GM19238 (cell line): ENCODE measurements at regions not wholly inside any gene's neighbourhood (a gene's known extent, or its start where the extent isn't known, plus 50 kb on each side); places are given as distances from the start of the nearest gene placed in this dataset.

Experiments used
- DNase-seq: peaks from one replicate; pipeline ENCODE4 v3.0.0; 2011; ENCODE audit warnings: low spot score; ENCODE audit not compliant: insufficient read length

- DNase-seq = no peak
Observed at GRCh38 chr9:71589612-71590011, 178.7 kb downstream of the CEMIP2 start.

GRCh38 chr9:71587576-71588362, 180.5 kb downstream of the CEMIP2 start:
- no peak for DNase-seq

GRCh38 chr9:71583792-71584191, 184.5 kb downstream of the CEMIP2 start:
- no peak for DNase-seq

- no peak for DNase-seq
Observed at GRCh38 chr9:71582347-71582746, 186.0 kb downstream of the CEMIP2 start.

GRCh38 chr9:71581101-71581500, 187.2 kb downstream of the CEMIP2 start:
- no peak for DNase-seq

- DNase-seq = no peak
Observed at GRCh38 chr9:71571186-71571585, 197.1 kb downstream of the CEMIP2 start.

GRCh38 chr9:71567890-71568289, 200.4 kb downstream of the CEMIP2 start:
- DNase-seq = no peak

- no peak for DNase-seq
Observed at GRCh38 chr9:71562140-71562539, 206.2 kb downstream of the CEMIP2 start.

- DNase-seq = no peak
Observed at GRCh38 chr9:71557310-71557709, 211.0 kb downstream of the CEMIP2 start.

- no peak for DNase-seq
Observed at GRCh38 chr9:71552480-71552879, 215.8 kb downstream of the CEMIP2 start.

GRCh38 chr9:71549023-71549422, 219.3 kb downstream of the CEMIP2 start:
- peak; percentile 4 for DNase-seq

- DNase-seq = no peak
Observed at GRCh38 chr9:71544464-71544863, 223.8 kb downstream of the CEMIP2 start.

GRCh38 chr9:71541436-71541835, 226.9 kb downstream of the CEMIP2 start:
- DNase-seq = no peak

- DNase-seq = no peak
Observed at GRCh38 chr9:71524996-71525580, 243.2 kb downstream of the CEMIP2 start.

GRCh38 chr9:71524516-71524915, 243.8 kb downstream of the CEMIP2 start:
- DNase-seq = no peak

GRCh38 chr9:71521132-71521531, 247.2 kb downstream of the CEMIP2 start:
- DNase-seq = no peak

- DNase-seq = no peak
Observed at GRCh38 chr9:71519098-71519696, 249.1 kb downstream of the CEMIP2 start.

- DNase-seq = no peak
Observed at GRCh38 chr9:71518045-71518827, 250.1 kb downstream of the CEMIP2 start.

- no peak for DNase-seq
Observed at GRCh38 chr9:71515626-71516025, 252.7 kb downstream of the CEMIP2 start.

GRCh38 chr9:71515107-71515506, 253.2 kb downstream of the CEMIP2 start:
- DNase-seq = no peak

GRCh38 chr9:71514344-71514975, 253.9 kb downstream of the CEMIP2 start:
- DNase-seq = no peak
